GM19023 (cell line): ENCODE measurements at regions not wholly inside any gene's neighbourhood (a gene's known extent, or its start where the extent isn't known, plus 50 kb on each side); places are given as distances from the start of the nearest gene placed in this dataset.

Experiments
- ATAC-seq: cut with Tn5 transposase; IDR thresholded peaks from one replicate; pipeline ENCODE4 v1.9.1; 2021; ENCODE audit warnings: mild to moderate bottlenecking, moderate library complexity; ENCODE audit not compliant: unreplicated experiment

DNA sequence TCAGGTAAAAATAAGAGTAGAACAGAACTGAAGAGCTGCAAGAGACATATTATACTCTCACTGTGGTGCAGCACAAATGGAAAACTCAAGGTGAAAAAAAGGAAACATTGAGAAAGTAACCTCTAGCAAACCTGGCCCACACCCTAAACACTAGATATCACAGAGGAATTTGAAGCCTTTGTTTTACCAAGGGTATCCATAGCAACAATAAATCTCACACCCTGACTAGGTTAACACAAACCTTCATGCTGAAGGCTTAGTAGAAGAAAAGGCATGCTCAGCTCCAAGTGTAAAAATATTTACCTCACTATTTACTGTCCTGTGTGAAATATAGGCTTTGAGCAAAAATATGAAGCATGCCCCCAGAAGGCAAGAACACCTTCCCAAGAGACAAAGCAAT lies 61.9 kb upstream of the TAB3 start:
- ATAC-seq, result no peak

DNA sequence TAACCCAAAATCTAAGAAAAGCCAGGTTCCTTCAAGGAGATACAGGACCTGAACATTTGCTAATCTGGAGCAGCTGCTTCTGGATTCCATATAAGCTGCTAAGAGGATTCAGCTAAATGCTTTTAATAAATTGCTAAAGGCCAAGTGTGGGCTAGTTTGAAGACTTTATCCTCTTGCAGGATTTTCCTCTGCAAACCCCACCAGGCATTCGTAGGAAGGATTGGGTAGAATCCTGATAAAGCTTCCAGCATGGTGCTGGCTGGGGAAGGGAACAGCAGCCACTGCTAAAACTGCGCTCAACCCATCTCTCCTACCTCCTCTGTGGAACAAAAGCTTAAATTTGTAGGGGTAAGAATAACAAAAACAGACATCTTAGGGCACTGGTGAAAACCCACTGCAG lies 61.3 kb upstream of the TAB3 start:
- no peak for ATAC-seq

DNA sequence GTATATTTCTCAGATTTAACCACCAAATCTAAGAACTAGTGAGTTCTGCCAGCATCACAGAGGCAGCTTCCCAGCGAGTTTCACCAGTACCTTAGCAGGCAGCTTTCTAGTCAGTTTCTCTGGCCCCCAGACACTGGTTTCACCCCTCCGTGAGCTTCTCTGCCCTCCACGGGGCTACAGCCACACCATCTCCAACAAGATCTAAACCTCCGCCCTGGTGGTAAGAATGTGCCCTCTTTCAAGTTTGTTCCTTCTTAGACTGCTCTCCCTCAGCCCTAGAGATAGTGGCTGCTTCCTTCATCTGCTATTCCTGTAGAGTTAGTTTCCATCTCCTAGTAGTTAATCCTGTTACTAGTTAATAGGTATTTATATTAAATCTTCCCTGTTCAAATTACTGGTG lies 60.5 kb upstream of the TAB3 start:
- no peak for ATAC-seq

DNA sequence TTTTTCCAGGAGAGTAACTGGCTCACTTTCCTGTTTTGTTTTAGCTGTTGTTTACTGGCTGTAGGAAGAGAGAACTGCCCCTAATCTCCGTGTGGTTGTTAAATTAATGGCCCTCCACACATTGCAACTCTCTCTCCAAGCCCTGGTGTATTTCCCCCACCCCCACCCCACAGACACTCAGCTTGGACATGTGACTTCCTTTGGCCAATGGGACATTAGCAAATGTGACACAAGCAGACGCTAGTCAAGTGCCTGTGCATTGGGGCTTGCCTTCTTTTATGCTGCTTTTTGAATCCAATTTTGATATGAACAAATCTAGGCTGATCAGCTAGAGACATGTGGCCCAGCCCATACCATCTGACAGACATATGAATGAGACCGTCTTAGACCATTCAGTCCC lies 59.6 kb upstream of the TAB3 start:
- no peak for ATAC-seq

DNA sequence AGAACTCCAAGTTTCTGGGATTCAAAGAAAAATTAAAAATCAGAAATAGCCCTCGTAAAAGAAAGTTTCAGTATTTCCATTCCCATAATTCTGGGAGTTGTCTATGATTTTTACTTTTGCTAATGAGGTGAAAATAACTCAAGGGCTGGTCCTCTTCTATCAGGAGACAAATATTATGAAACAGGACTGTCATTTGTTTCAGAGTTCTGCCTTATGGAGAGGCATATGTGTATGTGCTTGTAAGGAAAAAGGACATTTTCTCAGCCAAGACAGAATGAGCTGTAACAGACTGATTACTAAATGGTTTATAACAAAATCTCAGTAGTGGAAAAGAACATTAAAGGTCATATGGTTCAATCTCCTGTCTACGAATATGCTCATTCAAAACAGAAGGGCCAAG lies 59.0 kb upstream of the TAB3 start:
- ATAC-seq, result no peak

DNA sequence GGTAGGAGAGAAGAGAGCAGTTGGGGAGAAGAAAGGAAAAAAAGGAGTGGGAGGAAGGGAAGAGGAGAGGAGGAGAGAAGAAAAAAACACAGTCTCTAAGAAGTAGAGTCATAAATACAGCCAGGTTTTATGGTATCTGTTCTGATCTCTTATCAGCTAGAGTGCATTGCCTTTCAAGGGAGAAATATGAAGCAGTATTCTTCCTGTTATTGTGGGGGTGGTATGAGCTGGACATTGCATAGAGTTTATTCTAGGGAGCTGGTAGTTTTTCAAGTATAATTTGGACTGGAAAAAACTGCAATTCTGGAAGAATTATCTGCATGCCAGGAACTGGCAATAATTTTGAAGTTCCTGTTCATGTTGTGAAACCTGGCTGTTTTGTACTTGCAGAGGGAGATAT lies 54.9 kb upstream of the TAB3 start:
- ATAC-seq, result no peak

DNA sequence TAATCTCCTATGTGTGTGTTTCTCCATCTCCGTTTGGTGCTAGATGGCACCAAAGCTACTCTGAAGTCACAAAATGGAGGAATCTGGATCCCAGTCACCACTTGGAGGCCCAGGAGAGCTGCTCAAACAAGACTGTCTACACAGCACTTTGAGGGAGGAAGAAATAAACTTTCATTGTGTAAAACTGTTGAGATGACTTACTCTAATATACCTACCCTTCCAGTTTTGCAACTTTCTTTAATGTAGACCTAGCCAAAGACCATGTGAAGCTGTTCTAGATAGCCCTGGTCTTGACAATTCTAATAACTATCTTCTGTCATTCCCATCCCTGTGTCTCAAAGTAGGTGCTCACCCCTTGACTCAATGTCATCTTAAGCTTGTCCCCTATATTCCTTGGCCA lies 52.8 kb upstream of the TAB3 start:
- ATAC-seq, result no peak

DNA sequence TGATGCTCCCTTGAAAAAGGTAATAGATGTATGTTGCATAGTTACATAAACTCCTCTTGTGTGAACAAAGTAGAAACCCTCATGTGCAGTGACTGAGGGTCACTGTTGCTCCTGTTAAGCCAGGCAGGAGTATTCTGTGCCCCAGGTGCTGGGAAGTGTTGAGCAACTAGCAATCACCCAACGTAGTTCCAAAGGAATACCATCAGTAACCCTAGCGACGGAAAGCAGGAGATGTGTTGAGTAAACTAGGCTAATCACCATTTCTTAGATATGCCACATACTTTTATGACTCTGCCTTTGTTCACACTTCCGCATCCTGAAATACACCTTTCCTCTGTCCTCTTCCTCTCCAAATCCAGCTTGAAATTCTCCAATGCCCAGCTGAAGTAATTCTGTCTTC lies 50.9 kb upstream of the TAB3 start:
- ATAC-seq, result no peak
